ENCODE measurements at regions not wholly inside any gene's neighbourhood (a gene's known extent, or its start where the extent isn't known, plus 50 kb on each side); places are given as distances from the start of the nearest gene placed in this dataset.
"Not testable (repeated sequence)": the region's sequence is repeated elsewhere in the genome, so short reads cannot be mapped to it uniquely, and the experiment has no call there.

- DNase-seq (ENCODE audit: low read depth): not testable (repeated sequence)
Observed at GRCh38 chr1:24268555-24268954, 50.6 kb upstream of the GRHL3 start.

GRCh38 chr1:24266998-24267397, 52.2 kb upstream of the GRHL3 start:
- peak; percentile 15 for DNase-seq (ENCODE audit: low read depth)

GRCh38 chr1:24266398-24266941, 52.7 kb upstream of the GRHL3 start:
- DNase-seq (ENCODE audit: low read depth): peak; percentile 97

GRCh38 chr1:24263746-24264145, 55.4 kb upstream of the GRHL3 start:
- no peak for DNase-seq (ENCODE audit: low read depth)

- no peak for DNase-seq (ENCODE audit: low read depth)
Observed at GRCh38 chr1:24263211-24263610, 55.9 kb upstream of the GRHL3 start.

GRCh38 chr1:24261977-24262376, 57.2 kb upstream of the GRHL3 start:
- no peak for DNase-seq (ENCODE audit: low read depth)

- DNase-seq (ENCODE audit: low read depth): no peak
Observed at GRCh38 chr1:24258735-24259424, 60.3 kb upstream of the GRHL3 start.

- DNase-seq (ENCODE audit: low read depth): no peak
Observed at GRCh38 chr1:24257373-24257772, 61.8 kb upstream of the GRHL3 start.

- DNase-seq (ENCODE audit: low read depth): no peak
Observed at GRCh38 chr1:24256687-24257086, 62.5 kb upstream of the GRHL3 start.

- no peak for DNase-seq (ENCODE audit: low read depth)
Observed at GRCh38 chr1:24255226-24255625, 63.9 kb upstream of the GRHL3 start.

GRCh38 chr1:24254783-24255182, 64.4 kb upstream of the GRHL3 start:
- DNase-seq (ENCODE audit: low read depth): no peak

- no peak for DNase-seq (ENCODE audit: low read depth)
Observed at GRCh38 chr1:24253571-24253970, 65.6 kb upstream of the GRHL3 start.

- DNase-seq (ENCODE audit: low read depth): no peak
Observed at GRCh38 chr1:24252185-24252780, 65.2 kb upstream of the IFNLR1 start.

- no peak for DNase-seq (ENCODE audit: low read depth)
Observed at GRCh38 chr1:24251501-24251900, 64.4 kb upstream of the IFNLR1 start.

GRCh38 chr1:24250791-24251190, 63.7 kb upstream of the IFNLR1 start:
- no peak for DNase-seq (ENCODE audit: low read depth)

- DNase-seq (ENCODE audit: low read depth): no peak
Observed at GRCh38 chr1:24250224-24250623, 63.1 kb upstream of the IFNLR1 start.

GRCh38 chr1:24248859-24249258, 61.8 kb upstream of the IFNLR1 start:
- DNase-seq (ENCODE audit: low read depth): no peak

GRCh38 chr1:24247337-24247736, 60.2 kb upstream of the IFNLR1 start:
- DNase-seq (ENCODE audit: low read depth): not testable (repeated sequence)

- DNase-seq (ENCODE audit: low read depth): no peak
Observed at GRCh38 chr1:24244519-24245268, 57.6 kb upstream of the IFNLR1 start.

- DNase-seq (ENCODE audit: low read depth): no peak
Observed at GRCh38 chr1:24237750-24238395, 50.8 kb upstream of the IFNLR1 start.

GRCh38 chr1:24236789-24237371, 49.8 kb upstream of the IFNLR1 start:
- DNase-seq (ENCODE audit: low read depth): peak; percentile 70
